Astrocyte (in vitro differentiated cells and primary cell): ENCODE measurements at regions not wholly inside any gene's neighbourhood (a gene's known extent, or its start where the extent isn't known, plus 50 kb on each side); places are given as distances from the start of the nearest gene placed in this dataset.

ENCODE experiments used
- CTCF ChIP-seq: IDR thresholded peaks from 2 replicates; pipeline ENCODE4 v1.5.1; 2011; ENCODE audit warnings: low read depth, mild to moderate bottlenecking, inconsistent platforms, low read length, moderate library complexity; ENCODE audit not compliant: insufficient read depth
- EZH2 ChIP-seq: IDR thresholded peaks from 2 replicates; pipeline ENCODE4 v1.6.1; 2012; ENCODE audit warnings: mild to moderate bottlenecking, low read length, inconsistent platforms; ENCODE audit not compliant: insufficient read depth

DNA sequence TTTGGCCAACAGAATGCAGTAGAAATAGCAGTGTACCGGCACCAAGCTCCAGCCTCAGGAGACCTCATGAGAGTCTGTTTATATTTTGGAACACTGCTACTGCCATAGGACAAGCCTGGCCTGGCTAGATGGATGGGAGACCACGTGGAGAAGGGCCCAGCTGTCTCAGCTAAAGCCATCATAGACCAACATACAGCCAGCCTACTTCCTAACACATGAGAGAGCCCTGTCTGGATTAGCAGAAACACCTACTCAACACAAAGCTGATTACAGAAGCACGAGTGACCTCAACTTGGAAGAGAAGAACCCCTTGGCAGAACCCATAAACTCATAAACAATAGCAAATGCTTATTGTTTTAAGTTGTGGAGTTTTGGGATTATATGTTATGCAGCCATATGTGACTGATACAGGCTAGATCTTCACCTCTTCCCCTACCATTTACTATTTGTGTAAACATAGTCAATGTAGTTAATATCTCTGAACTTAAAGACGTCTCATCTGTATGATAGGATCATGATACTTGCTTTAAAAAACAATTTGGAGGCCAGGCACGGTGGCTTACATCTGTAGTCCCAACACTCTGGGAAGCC, 199.4 kb upstream of the ZNF217 start:
- TF ChIP-seq CTCF (no peak), EZH2 (no peak)
